Central memory CD8-positive, alpha-beta T cell (primary cell): ENCODE measurements at regions not wholly inside any gene's neighbourhood (a gene's known extent, or its start where the extent isn't known, plus 50 kb on each side); places are given as distances from the start of the nearest gene placed in this dataset.
A peak's percentile ranks its signal among the peaks of the same experiment; 100 is the strongest.

Experiments
- ATAC-seq: fragments of 150-1000 bp; cut with Tn5 transposase; replicated peaks from 2 replicates; pipeline ENCODE4 v1.10.0; 2022; ENCODE audit warnings: mild to moderate bottlenecking, moderate FRiP score, moderate number of reproducible peaks; ENCODE audit not compliant: poor library complexity, severe bottlenecking; ENCODE audit errors: extremely low read depth
- DNase-seq, 2 donors: peaks; one replicate each; pipeline ENCODE4 v3.0.0; 2021; ENCODE audit warnings: low spot score in 2 of 2
- H3K27ac Mint-ChIP-seq: one replicate; pipeline ENCODE4 v1.8.0; 2022; ENCODE audit warnings: low read depth, mild to moderate bottlenecking, moderate library complexity, mixed read lengths
- H3K27me3 Mint-ChIP-seq: one replicate; pipeline ENCODE4 v1.8.0; 2022; ENCODE audit warnings: mixed read lengths
- H3K36me3 Mint-ChIP-seq: one replicate; pipeline ENCODE4 v1.8.0; 2022; ENCODE audit warnings: mild to moderate bottlenecking, moderate library complexity, mixed read lengths; ENCODE audit not compliant: insufficient read depth
- H3K4me1 Mint-ChIP-seq: one replicate; pipeline ENCODE4 v1.8.0; 2022; ENCODE audit warnings: mixed read lengths
- H3K4me3 Mint-ChIP-seq: one replicate; pipeline ENCODE4 v1.8.0; 2022; ENCODE audit warnings: mild to moderate bottlenecking, moderate library complexity, mixed read lengths
- H3K9me3 Mint-ChIP-seq: one replicate; pipeline ENCODE4 v1.8.0; 2022; ENCODE audit warnings: mixed read lengths

- Mint-ChIP-seq H3K4me1 (no peaks in the 10 kb centered on the region), H3K4me3 (no peak overlapping the region), H3K27me3 (no peaks in the 10 kb centered on the region), H3K36me3 (no peaks in the 10 kb centered on the region), H3K9me3 (peaks cover 18% of the 10 kb centered on the region), H3K27ac (no peak overlapping the region)
- DNase-seq: no peak
- ATAC-seq: no peak
Observed at GRCh38 chr13:37457612-37458011, 141.0 kb downstream of the POSTN start.

GRCh38 chr13:37456506-37456905, 142.1 kb downstream of the POSTN start:
- no peaks in the 10 kb centered on the region for H3K36me3 Mint-ChIP-seq
- peaks cover 18% of the 10 kb centered on the region for H3K9me3 Mint-ChIP-seq
- DNase-seq: no peak
- H3K4me3 Mint-ChIP-seq: no peak overlapping the region
- H3K27ac Mint-ChIP-seq: no peak overlapping the region
- H3K4me1 Mint-ChIP-seq: no peaks in the 10 kb centered on the region
- no peaks in the 10 kb centered on the region for H3K27me3 Mint-ChIP-seq
- no peak for ATAC-seq

- Mint-ChIP-seq H3K4me3 (no peak overlapping the region), H3K27me3 (no peaks in the 10 kb centered on the region), H3K36me3 (no peaks in the 10 kb centered on the region)
Observed at GRCh38 chr13:37456041-37456440, 142.5 kb downstream of the POSTN start.

GRCh38 chr13:37453246-37453645, 145.3 kb downstream of the POSTN start:
- Mint-ChIP-seq H3K4me3 (no peak overlapping the region), H3K27ac (no peak overlapping the region), H3K4me1 (no peaks in the 10 kb centered on the region), H3K36me3 (no peaks in the 10 kb centered on the region), H3K27me3 (no peaks in the 10 kb centered on the region), H3K9me3 (peaks cover 13% of the 10 kb centered on the region)
- DNase-seq (no peak), ATAC-seq (no peak)

More at GRCh38 chr13:37456041-37456440, 142.5 kb downstream of the POSTN start:
- no peak overlapping the region for H3K27ac Mint-ChIP-seq
- H3K4me1 Mint-ChIP-seq: no peaks in the 10 kb centered on the region
- peaks cover 18% of the 10 kb centered on the region for H3K9me3 Mint-ChIP-seq
- no peak for ATAC-seq
- no peak for DNase-seq

- no peak for ATAC-seq
- no peak overlapping the region for H3K4me3 Mint-ChIP-seq
- no peaks in the 10 kb centered on the region for H3K36me3 Mint-ChIP-seq
- H3K27me3 Mint-ChIP-seq: no peaks in the 10 kb centered on the region
- peak overlapping the region; percentile 79 for H3K27ac Mint-ChIP-seq
- no peak for DNase-seq
- peaks cover 17% of the 10 kb centered on the region for H3K9me3 Mint-ChIP-seq
- no peaks in the 10 kb centered on the region for H3K4me1 Mint-ChIP-seq
Observed at GRCh38 chr13:37450276-37450675, 148.3 kb downstream of the POSTN start.

GRCh38 chr13:37448153-37448552, 150.4 kb downstream of the POSTN start:
- Mint-ChIP-seq H3K9me3 (peaks cover 10% of the 10 kb centered on the region), H3K36me3 (no peaks in the 10 kb centered on the region), H3K4me1 (no peaks in the 10 kb centered on the region), H3K27ac (no peak overlapping the region), H3K27me3 (no peaks in the 10 kb centered on the region), H3K4me3 (no peak overlapping the region)
- DNase-seq (no peak), ATAC-seq (no peak)

GRCh38 chr13:37446503-37446902, 152.1 kb downstream of the POSTN start:
- no peaks in the 10 kb centered on the region for H3K4me1 Mint-ChIP-seq
- no peaks in the 10 kb centered on the region for H3K27me3 Mint-ChIP-seq
- ATAC-seq: no peak
- H3K9me3 Mint-ChIP-seq: peaks cover 10% of the 10 kb centered on the region
- no peak overlapping the region for H3K27ac Mint-ChIP-seq
- DNase-seq: no peak
- H3K4me3 Mint-ChIP-seq: no peak overlapping the region
- H3K36me3 Mint-ChIP-seq: no peaks in the 10 kb centered on the region

GRCh38 chr13:37443538-37443937, 155.0 kb downstream of the POSTN start:
- Mint-ChIP-seq H3K4me1 (no peaks in the 10 kb centered on the region), H3K9me3 (peaks cover 14% of the 10 kb centered on the region), H3K27me3 (no peaks in the 10 kb centered on the region), H3K27ac (no peak overlapping the region), H3K4me3 (no peak overlapping the region), H3K36me3 (no peaks in the 10 kb centered on the region)
- DNase-seq: no peak
- no peak for ATAC-seq

GRCh38 chr13:37442996-37443395, 155.6 kb downstream of the POSTN start:
- Mint-ChIP-seq H3K4me1 (no peaks in the 10 kb centered on the region), H3K9me3 (peaks cover 14% of the 10 kb centered on the region), H3K27ac (no peak overlapping the region), H3K36me3 (no peaks in the 10 kb centered on the region), H3K27me3 (no peaks in the 10 kb centered on the region), H3K4me3 (no peak overlapping the region)
- no peak for DNase-seq
- no peak for ATAC-seq

GRCh38 chr13:37435881-37436280, 162.7 kb downstream of the POSTN start:
- ATAC-seq (no peak), DNase-seq (no peak)
- no peaks in the 10 kb centered on the region for H3K27me3 Mint-ChIP-seq
- H3K4me1 Mint-ChIP-seq: no peaks in the 10 kb centered on the region
- peaks cover 13% of the 10 kb centered on the region for H3K9me3 Mint-ChIP-seq
- H3K27ac Mint-ChIP-seq: no peak overlapping the region
- H3K4me3 Mint-ChIP-seq: no peak overlapping the region
- no peaks in the 10 kb centered on the region for H3K36me3 Mint-ChIP-seq

- no peaks in the 10 kb centered on the region for H3K36me3 Mint-ChIP-seq
- H3K4me1 Mint-ChIP-seq: no peaks in the 10 kb centered on the region
- peaks cover 26% of the 10 kb centered on the region for H3K9me3 Mint-ChIP-seq
- H3K4me3 Mint-ChIP-seq: no peak overlapping the region
- no peak overlapping the region for H3K27ac Mint-ChIP-seq
- no peak for DNase-seq
- H3K27me3 Mint-ChIP-seq: no peaks in the 10 kb centered on the region
- ATAC-seq: no peak
Observed at GRCh38 chr13:37433086-37433485, 165.5 kb downstream of the POSTN start.

- Mint-ChIP-seq H3K9me3 (peaks cover 38% of the 10 kb centered on the region), H3K36me3 (no peaks in the 10 kb centered on the region), H3K4me3 (no peak overlapping the region), H3K4me1 (no peaks in the 10 kb centered on the region), H3K27me3 (no peaks in the 10 kb centered on the region), H3K27ac (no peak overlapping the region)
- ATAC-seq (no peak), DNase-seq (no peak)
Observed at GRCh38 chr13:37429976-37430375, 168.6 kb downstream of the POSTN start.

GRCh38 chr13:37427843-37428494, 170.6 kb downstream of the POSTN start:
- Mint-ChIP-seq H3K27me3 (no peaks in the 10 kb centered on the region), H3K9me3 (peaks cover 37% of the 10 kb centered on the region), H3K27ac (no peak overlapping the region), H3K4me1 (no peaks in the 10 kb centered on the region), H3K36me3 (no peaks in the 10 kb centered on the region), H3K4me3 (no peak overlapping the region)
- ATAC-seq: no peak
- DNase-seq: no peak
